Medulla oblongata (tissue), 1 donor: ENCODE measurements at regions not wholly inside any gene's neighbourhood (a gene's known extent, or its start where the extent isn't known, plus 50 kb on each side); places are given as distances from the start of the nearest gene placed in this dataset.

ENCODE experiments used
- DNase-seq: peaks from one replicate; pipeline ENCODE4 v3.0.0-alpha.2; 2015; ENCODE audit errors: extremely low spot score

GRCh38 chr13:78981913-78982312 lies 323.0 kb upstream of the OBI1 start:
- no peak for DNase-seq

GRCh38 chr13:78979349-78979748 lies 320.4 kb upstream of the OBI1 start:
- no peak for DNase-seq

- peak; percentile 79 for DNase-seq
Observed at GRCh38 chr13:78978381-78978998, 319.5 kb upstream of the OBI1 start.

DNA sequence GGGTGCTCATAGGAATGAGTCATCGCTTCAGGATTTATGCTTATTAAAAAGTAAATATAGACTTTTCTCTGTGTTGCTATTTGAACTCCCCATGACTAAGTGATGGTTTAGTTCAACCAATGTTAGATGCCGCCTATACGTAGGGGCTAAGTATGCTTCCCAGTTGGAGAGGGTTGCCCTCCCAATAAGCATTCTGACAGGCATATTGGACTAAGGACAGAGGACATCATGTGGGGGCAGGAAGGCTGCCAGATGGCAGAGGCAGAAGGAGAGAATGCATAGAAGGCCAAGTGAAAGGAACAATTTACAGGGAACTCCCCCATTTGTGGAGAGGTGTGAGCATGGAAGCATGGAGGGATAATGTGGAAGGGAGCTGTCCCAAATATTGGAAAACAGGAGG lies 318.4 kb upstream of the OBI1 start:
- DNase-seq: no peak

DNA sequence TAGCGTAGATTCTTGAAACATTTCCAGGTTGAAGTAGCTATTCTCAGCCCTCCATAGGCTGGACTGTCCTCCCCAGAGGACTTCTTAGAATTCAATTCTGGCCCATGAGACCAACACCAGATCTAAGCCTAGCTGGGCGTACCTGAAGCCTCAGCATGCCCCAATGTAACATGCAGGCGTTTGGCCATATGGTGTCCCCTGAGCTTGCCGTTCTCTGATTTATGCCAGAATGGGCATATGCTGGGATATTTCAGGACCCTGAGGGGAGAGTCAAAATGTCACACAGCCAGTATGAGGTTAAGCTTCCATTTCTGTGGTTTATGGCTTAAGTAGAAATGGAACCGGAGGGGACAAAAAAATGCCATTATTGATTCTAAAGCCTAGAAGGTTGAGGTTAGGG lies 317.7 kb upstream of the OBI1 start:
- no peak for DNase-seq

DNA sequence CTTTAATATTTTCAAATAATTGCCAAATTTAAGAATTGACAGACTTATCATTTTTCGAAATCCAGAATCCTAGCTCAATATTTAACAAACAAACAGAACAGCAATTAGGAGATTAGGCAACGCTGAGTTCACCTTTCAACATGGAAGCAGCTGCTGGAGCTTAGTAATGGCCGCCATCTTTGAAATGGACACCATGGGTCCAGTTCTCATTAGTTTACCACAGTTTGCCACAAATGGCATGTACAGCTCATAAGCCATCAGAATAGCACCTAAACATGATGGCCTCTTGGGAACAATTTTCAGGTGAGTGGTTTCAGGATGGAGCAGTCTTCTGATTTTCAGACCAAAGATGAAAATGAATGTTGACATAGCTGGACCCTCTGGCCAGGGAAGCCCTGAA lies 313.6 kb upstream of the OBI1 start:
- DNase-seq: no peak

- DNase-seq: no peak
Observed at GRCh38 chr13:78971355-78972025, 312.5 kb upstream of the OBI1 start.

GRCh38 chr13:78960881-78961280 lies 301.9 kb upstream of the OBI1 start:
- DNase-seq: no peak

- no peak for DNase-seq
Observed at GRCh38 chr13:78958006-78958405, 299.1 kb upstream of the OBI1 start.

DNA sequence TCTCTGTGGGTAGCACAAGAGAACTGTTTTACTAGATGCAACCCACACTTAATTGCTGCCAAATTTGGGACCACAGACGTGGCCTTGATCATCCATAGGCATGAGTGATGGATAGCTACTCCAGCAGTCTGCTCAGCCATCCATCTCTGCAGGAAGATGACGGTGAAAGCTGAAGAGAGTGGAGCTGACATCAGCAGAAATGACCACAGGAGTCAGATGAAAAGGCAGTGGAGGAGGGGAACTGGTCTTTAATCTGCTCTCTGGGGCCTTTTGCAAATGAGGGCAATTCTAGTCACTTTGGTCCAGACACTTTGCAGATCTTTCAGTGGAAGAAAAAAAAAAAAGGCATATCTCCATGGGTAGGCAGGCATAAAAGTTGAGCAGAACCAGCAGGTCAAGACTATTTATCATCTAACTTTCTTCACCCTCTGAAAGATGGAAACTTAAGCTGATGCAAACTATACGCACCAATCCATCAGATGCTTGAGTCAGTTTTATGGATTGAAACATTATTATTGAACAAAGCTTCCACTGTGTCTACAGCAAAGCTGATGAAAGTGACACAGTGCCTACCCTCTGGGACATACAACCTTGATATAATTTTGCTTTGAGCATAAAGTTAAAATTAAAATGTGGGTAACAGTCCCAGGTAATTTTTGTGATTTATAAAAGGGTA lies 281.6 kb upstream of the OBI1 start:
- DNase-seq: no peak

DNA sequence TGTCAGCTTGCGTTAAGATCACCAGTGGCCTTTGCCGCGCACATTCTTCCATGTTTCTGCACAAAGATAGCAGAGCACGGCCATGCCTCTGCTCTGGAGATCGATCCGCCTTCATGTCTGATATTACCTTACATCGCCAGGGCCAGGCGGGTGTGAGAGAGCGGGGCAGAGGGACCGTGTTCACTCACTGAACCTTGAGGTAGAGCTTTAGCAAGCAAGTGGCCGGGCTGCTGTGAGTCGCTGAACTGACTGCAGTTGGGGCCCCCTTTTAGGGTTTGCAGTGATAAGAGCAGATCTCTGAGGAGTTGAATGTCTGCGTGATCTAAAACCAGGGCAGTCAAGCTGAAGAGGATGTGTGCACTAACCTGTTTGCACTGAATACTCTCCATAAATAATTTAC lies 275.4 kb upstream of the OBI1 start:
- DNase-seq: no peak

- no peak for DNase-seq
Observed at GRCh38 chr13:78915015-78915414, 256.1 kb upstream of the OBI1 start.

DNA sequence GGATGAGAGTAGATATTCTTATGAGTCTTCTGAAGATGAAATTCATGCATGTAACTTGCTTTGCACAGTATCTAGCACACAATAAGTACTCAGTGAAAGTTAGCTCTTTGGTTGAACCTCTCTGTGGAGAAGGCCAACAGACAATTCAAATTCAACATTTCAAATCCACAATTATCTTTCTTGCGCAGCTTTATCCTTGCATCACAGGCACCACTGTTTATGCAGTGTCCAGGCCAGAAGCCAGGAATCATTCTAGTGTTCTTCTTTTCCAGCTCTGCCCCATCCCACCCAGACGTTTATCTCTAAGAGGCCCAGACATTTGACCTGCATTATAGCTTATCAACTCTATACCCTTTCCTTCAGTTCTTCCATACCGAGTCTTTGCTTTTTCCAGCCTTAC lies 254.7 kb upstream of the OBI1 start:
- no peak for DNase-seq

GRCh38 chr13:78910147-78910546 lies 251.2 kb upstream of the OBI1 start:
- DNase-seq: no peak

DNA sequence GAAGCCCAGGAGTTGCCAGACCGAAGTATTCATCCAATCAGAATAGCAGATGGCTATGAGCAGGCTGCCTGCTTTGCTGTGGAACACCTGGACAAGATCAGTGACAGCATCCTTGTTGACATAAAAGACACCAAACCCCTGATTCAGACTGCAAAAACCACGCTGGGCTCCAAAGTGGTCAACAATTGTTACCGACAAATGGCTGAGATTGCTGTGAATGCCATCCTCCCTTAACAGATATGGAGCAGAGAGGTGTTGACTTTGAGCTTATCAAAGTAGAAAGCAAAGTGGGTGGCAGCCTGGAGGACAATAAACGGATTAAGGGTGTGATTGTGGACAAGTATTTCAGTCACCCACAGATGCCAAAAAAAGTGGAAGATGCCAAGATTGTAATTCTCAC lies 250.3 kb upstream of the OBI1 start:
- DNase-seq: no peak

DNA sequence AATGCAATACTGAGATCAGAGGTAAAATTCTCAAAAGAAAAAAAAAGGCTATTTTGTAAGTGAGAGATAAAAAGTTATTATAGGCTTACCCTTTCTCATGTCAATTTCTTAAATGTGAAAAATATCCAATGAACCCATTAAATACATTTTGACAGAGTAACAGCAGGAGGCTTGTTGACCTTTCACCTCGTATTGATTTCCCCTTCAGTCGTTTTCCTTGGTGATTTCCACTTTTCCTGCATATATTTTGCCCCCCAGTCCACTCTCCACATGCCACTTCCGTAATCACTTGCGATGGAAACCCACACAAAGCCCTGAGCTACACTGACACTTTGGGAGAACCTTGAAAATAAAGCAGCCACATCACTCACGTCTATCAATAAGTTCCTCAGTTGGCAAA lies 248.1 kb upstream of the OBI1 start:
- DNase-seq: no peak

DNA sequence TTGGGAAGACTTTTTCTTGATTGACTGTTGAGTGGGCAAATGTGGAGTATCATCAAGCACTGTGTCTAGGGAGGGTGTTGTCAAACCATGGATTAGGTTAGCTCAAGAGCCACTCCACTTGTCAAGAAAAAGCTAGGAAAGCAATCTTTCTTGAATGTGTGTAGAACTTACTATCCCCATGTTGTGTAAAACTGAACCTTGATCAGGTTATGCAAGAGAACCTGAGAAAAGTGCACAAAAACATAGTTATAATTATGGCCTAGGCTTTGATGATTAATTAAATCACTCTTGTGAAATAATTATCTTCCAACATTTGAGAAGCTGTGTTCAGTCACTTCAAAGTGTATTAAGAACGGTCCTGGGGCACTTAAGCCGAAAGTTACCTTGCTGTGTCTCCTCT lies 238.2 kb upstream of the OBI1 start:
- DNase-seq: no peak

DNA sequence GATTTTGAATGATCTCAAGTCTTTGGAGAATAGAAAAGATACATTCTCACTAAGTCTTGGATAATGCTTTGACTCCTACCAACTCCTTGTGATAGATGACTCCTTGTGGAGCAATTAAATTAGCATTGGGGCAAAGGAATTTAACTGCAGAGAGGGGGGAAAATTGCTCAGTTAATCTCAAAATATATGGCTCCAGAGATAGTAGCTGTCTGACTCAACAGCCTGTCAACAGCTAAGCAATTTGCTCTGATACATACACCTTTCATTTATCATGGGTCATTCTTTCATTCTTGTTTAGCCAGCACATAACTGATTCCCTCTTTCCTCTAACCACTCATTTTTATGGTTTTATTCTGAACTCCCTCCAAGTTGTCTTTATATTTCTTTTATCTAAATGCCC lies 225.6 kb upstream of the OBI1 start:
- no peak for DNase-seq

- no peak for DNase-seq
Observed at GRCh38 chr13:78881751-78882150, 222.8 kb upstream of the OBI1 start.

DNA sequence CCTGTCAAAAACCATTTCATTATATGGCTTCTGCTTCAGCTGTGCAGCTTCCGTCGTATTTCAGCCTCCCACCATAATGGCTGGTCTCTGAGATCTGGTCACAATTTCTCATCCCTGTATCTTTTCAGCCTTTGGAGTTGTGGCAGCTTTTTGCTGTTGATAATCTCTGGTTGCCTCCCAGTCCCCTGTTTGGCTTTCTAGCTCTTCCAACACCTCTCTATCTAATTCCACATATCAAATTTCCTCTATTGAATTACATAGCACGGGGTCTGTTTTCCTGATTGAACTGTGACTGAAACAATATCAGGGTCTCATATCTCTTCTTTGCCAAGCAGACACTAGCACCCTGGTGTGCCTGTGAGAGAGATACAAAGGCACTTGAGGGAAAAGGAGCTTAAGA lies 222.1 kb upstream of the OBI1 start:
- no peak for DNase-seq

DNA sequence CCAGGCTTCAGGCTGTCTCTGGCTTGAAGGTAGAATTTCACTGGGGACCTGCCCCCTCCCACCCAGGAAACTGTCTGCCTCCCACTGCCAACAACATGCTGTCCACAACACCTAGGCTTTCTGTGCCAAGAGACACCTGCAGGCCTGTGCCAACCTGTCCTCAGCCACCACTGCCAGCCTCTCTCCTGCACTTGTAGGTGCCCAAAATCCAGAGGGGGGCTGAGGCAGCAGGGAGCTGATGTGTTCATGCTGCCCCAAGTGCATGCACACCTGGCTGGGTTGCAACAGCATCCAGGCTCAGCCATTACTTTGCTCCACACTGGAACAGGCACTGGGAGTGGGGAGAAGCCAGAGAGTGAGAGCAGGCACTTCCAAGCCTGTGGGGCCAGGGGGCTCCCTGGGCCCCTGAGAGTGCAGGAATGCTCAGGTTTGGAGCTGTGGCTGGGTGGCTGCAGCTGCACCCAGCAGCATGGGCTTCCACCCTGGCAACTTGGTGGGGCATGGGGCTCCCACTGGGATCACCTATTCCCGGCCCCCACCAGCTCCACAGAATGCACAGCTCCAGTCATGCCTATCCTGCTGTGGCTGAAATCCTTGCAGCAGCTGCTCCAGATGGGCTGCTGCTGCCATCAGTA lies 218.1 kb upstream of the OBI1 start:
- DNase-seq: no peak

- no peak for DNase-seq
Observed at GRCh38 chr13:78875792-78876580, 217.0 kb upstream of the OBI1 start.
